GM19238 (cell line): ENCODE measurements at regions not wholly inside any gene's neighbourhood (a gene's known extent, or its start where the extent isn't known, plus 50 kb on each side); places are given as distances from the start of the nearest gene placed in this dataset.
"Not testable (repeated sequence)": the region's sequence is repeated elsewhere in the genome, so short reads cannot be mapped to it uniquely, and the experiment has no call there.

Experiments
- DNase-seq: peaks from one replicate; pipeline ENCODE4 v3.0.0; 2011; ENCODE audit warnings: low spot score; ENCODE audit not compliant: insufficient read length

DNA sequence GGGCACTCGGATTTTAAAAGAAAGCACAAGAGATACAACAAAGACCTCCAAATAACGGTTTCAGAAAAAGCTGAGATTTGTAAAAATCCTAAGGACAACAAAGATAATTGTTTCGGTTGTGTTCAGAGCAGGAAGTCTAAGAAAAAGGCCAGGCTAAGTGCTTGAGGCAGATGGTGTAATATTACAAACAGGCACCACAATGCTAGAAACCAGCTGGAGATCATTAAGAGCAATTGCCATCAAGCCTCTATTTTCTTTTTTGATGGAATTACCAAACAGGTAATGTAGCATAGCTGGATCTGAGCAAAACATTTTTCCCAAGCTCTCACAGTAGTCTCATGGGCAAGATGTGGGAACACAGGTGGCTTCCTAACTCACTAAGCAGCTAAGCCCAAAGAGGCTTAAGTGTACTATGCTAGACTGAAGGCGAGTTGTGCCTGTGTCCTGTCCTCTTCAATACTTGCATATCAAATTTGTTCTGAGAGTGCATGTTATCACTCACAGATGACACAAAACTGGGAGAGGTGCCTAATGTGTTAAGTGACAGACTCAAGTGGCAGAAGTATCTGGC lies 161.6 kb downstream of the GLUL start:
- no peak for DNase-seq

DNA sequence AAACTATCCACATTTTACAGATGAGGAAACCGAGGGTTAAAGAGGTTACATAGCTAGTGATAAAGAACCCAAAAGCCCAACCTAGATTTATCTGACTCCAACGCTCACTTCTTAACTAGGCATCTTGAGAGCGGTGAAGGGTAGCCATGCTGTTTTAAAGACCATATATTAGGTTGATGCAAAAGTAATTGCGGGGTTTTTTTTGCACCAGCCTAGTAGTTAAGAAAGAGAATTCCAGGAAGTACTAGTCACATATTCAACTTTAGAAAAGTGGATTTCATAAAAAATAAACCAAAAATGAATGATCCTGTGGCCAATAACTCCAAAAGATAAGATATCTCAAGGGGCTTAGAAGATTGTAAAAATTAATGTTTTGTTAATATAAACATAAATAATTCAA lies 162.1 kb downstream of the GLUL start:
- no peak for DNase-seq

- DNase-seq: no peak
Measured at GRCh38 chr1:182227864-182228547, 163.6 kb downstream of the GLUL start.

- DNase-seq: no peak
Measured at GRCh38 chr1:182226618-182227017, 165.0 kb downstream of the GLUL start.

DNA sequence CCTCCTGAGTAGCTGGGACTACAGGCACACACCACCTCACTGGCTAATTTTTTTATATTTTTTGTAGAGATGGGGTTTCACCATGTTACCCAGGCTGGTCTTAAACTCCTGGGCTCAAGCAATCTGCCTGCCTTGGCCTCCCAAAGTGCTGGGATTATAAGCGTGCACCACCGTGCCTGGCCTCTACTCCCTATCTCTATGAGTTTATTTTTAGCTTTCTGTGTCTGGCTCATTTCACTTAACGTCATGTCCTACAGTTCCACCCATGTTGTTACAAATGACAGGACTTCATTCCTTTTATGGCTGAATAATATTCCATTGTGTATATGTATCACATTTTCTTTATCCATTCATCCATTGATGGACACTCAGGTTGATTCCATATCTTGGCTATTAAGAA lies 164.2 kb upstream of the ZNF648 start:
- not testable (repeated sequence) for DNase-seq

- DNase-seq: not testable (repeated sequence)
Measured at GRCh38 chr1:182221990-182222389, 160.5 kb upstream of the ZNF648 start.

DNA sequence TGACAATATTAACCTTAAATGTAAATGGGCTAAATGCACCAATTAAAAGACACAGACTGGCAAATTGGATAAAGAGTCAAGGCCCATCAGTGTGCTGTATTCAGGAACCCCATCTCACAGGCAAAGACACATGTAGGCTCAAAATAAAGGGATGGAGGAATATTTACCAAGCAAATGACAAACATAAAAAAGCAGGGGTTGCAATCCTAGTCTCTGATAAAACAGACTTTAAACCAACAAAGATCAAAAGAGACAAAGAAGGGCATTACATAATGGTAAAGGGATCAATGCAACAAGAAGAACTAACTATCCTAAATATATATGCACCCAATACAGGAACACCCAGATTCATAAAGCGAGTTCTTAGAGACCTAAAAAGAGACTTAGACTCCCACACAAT lies 159.9 kb upstream of the ZNF648 start:
- DNase-seq: not testable (repeated sequence)

- no peak for DNase-seq
Measured at GRCh38 chr1:182217967-182218366, 156.5 kb upstream of the ZNF648 start.

DNA sequence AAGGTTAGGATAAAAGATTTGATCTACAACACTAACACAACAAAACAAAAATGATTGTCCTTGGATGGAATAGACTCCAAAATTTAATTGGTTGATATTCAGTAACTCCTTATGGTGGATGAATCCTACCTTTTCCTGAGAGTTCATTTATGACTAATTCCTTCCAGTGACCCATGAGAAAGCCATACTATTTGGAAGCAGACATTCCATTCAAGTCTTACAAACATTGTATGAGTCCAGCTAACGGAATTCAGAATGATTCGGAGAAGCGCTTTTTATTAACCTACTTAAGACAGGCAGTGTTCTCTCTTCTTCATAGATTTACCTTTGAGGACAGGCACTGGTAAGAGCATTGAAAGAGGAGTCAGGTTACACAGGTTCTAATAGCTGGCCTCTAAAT lies 155.6 kb upstream of the ZNF648 start:
- no peak for DNase-seq

DNA sequence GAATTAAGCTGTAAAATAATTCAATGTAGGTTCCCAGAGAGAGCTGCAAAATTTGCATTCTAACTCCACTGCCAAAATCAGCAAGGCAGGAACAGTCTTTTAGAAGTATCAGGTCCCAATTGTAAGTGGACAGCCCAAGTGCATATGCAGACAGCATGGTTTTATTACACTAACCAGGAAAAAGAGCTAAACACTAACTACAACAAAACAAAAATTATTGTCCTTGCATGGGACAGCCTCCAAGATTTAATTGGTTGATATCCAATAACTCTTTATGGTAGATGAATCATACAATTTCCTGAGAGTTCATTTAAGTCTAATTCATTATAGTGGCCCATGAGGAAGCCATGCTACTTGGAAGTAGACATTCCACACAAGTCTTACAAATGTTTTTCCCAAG lies 154.3 kb upstream of the ZNF648 start:
- DNase-seq: no peak

DNA sequence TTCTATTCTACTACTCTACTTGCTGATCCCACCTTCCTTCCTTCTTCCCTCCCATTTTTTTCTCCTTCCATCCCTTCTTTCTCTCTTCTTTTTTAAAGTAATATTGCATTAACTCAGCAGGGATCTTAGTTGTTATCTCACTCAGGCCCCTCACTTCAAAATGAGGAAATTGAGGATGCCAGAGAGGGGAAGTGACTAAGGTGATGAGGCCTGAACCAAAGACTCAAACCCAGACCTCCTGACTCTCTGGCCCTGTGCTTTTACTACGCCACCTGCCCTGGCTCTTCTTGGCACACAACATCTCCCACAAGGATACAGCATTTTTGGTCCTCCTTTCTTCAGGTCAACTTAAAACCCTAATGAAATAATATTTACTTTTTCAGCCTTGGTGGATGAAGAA lies 151.7 kb upstream of the ZNF648 start:
- no peak for DNase-seq

DNA sequence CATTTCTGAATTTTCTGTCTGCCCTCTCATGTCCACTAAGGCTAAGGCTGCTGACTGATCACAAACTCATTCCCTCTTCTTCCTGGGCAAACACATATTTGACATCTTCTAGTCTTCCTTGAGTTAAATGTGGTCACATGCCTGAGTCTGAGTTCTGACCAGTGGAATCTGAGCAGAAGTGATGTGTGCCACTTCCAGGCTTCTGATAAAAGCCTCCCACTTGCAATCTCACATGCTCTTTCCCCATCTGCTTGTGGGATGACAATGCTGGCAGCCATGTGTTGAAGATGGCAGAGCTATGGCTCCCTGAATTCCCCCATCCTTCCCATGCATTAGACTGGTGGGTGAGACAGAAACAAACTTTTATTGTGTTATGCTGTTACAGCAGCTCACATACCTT lies 149.9 kb upstream of the ZNF648 start:
- no peak for DNase-seq

GRCh38 chr1:182210417-182210816 lies 148.9 kb upstream of the ZNF648 start:
- DNase-seq: no peak

DNA sequence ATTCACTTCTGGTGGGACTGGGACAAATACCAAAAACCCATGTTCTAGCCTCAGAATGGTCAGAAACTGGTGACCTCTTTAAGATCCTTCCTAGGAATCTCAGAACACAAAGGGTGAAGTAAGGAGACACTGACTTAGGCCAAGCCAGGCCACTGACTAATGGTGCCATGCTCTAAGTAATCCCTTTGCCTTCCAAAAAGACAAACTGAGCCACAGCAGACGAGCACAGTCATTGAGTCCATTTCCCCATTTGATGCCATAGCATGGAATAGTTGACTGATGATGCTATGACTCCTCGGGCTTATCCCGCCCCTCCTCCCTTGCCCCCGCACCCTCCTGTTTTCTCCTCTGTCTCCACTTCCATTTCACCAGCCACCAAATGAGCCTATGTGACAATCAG lies 145.8 kb upstream of the ZNF648 start:
- no peak for DNase-seq

DNA sequence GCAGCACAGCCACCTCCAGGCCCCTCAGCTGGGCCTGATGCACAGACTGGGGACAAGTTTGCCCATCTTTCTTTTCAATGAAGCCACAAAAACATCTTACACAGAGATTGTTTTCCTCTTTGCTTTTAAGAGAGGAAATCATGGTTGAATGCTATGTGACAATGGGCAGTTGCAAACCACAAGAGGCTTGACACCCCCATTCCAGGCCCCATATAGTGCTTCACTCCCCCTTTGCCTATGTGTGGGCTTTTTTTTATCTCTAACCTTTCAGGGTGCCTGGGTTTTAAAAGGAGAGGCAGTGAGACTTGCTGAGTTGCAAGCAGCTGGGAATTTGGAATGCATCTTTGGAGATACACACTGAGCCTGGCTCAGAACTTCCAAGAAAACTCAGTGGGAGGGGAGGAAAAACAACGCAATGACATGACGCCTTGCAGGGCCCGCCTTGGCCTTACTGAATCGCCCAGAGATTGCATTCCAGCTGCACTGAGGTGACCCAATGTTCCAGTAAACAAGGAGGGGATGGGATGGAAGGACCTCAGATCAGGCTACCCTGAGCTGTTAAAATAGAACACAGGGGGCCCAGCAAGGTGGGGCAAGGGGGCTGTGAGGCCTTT lies 145.2 kb upstream of the ZNF648 start:
- no peak for DNase-seq

DNA sequence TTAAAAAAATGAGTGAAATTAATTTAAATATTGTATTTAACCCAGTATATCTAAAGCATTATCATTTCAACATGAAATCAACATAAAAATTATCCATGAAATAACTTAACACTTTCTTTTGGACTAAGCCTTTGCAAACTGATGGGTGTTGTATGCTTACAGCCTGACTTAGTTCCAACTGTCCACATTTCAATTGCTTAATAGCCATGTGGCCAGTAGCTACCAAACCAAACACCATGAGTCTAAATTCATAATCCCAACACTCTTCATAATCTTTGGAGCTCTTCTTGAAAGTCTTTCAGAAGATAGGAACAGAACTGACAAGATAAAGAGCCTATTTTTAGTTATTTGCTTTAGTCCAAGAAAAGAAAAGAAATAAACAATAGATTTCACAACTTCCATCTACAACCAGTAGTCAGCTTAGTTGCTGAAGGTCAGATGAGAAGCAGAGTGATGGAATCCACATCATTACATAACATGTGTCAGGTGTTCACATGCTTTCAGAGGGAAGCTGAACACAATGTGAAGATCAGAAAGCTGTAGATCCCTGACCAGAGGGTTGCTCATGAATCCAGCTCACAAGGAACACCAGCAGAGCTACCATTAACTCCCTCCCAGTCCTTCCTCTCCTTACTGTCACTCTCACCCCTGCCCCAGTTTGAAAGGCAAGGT lies 144.0 kb upstream of the ZNF648 start:
- no peak for DNase-seq

DNA sequence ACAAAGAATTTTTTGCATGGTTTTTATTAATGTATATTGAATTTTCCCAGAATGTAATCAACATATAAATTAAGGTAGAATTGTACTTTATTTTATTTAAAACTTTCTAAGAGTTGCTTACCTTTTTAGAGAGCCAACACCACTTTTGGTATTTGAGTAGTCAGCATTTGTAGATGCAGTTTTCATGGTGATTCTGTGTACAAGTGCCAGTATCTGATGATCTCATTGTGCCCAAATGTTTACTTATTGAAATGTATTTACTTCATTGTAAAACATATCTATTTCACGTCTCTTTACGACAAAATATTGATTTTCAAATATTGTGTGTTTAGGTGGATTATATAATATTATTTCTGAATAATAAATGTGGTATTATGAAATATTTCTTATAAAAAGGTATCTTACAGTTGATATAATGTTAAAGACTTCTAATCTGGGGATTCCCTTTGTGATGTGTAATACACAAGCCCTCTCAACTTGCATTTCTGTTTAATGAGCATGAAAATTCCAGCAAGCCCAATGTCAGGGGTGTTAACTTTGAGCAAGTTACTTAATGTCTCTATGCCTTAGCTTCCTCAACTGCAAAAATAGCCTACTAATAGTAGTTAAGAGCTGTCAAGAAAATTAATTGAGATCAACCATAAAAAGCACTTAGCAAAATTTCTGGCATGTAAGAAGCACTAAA lies 141.8 kb upstream of the ZNF648 start:
- DNase-seq: no peak

DNA sequence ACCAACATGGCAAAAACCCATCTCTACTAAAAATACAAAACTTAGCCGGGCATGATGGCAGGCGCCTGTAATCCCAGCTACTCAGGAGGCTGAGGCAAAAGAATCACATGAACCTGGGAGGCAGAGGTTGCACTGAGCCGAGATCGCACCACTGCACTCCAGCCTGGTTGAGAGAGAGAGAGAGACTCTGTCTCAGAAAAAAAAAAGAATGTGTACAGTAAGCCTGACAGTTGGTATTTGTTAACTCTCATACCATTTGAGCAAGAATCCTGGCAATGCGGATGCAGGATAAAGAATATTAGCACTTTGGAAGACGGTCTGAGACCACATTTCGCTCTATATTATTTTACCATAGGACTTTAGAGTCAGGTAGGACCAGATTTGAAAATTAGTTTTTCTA lies 140.0 kb upstream of the ZNF648 start:
- DNase-seq: not testable (repeated sequence)

DNA sequence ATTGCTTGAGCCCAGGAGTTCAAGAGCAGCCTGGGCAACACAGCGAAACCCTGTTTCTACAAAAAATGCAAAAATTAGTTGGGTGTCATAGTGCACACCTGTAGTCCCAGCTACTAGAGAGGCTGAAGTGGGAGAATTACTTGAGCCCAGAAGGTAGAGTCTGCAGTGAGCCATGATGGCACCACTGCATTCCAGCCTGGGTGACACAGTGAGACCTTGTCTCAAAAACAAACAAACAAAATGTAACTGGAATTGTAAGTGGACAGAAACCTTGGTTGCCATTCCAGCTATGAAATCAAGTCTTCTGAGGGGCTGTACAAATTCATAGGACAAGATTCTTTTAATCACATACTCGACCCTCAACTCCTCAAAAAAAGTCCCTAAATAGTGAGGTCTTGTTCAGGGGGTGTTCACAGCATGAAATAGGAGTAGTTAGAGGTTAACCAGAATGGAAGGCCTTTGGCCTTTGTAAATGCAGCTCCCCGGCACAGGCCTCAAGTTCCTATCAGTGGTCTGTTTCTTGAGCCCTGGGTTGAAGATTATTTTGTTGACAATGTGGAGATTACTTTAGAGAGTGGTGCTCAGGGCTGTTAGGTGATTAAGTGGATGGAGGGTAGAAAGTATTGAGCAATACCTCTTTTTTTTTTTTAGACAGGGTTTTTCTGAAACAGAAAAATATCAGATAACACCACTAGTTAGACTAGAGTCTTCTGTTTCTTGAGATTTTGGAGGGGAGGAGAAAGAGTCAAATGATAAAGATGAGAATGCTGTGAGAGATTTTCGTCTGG lies 138.7 kb upstream of the ZNF648 start:
- DNase-seq: no peak

DNA sequence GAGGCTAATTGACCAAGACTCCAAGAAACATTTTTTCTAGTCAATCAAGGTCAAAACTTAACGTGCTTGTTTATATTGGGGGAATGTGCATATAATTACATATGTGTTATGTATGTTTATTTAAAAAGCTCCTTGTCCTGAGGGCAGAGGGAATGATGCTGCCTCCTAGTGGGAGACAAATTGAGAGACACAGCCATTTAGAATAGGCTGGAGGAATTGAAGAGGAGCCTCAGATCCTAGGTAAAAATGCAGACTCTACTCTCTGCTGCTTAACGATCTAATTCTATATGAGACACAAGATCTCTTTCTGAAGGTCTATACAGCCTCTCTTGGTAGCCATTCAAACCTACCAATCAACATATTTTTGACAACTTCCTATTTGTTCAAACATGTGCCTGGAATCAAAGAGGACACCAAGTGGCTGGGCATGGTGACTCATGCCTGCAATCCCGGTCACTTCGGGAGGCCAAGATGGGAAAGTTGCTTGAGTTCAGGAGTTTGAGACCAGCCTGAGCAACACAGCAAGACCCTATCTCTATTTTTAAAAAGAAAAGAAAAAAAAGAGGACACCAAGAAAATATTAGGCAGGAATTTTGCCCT lies 136.6 kb upstream of the ZNF648 start:
- DNase-seq: no peak
